Endodermal cell (in vitro differentiated cells): ENCODE measurements at regions not wholly inside any gene's neighbourhood (a gene's known extent, or its start where the extent isn't known, plus 50 kb on each side); places are given as distances from the start of the nearest gene placed in this dataset.

ENCODE experiments used
- DNase-seq: peaks from one replicate; pipeline ENCODE4 v3.0.0-alpha.2; 2017
- H3K27ac ChIP-seq: 2 replicates; pipeline ENCODE4 v1.5.1; 2013; ENCODE audit warnings: mild to moderate bottlenecking, low read depth, low read length, moderate library complexity
- H3K27me3 ChIP-seq: 2 replicates; pipeline ENCODE4 v1.6.1; 2013; ENCODE audit warnings: mild to moderate bottlenecking, low read length, moderate library complexity; ENCODE audit not compliant: insufficient read depth, control insufficient read depth, poor library complexity, severe bottlenecking
- H3K36me3 ChIP-seq: 2 replicates; pipeline ENCODE4 v1.7.0; 2013; ENCODE audit warnings: mild to moderate bottlenecking, low read length, moderate library complexity; ENCODE audit not compliant: control insufficient read depth, insufficient read depth
- H3K4me1 ChIP-seq: one replicate; pipeline ENCODE4 v1.7.0; 2013; ENCODE audit warnings: low read length; ENCODE audit not compliant: control insufficient read depth, insufficient read depth
- H3K4me3 ChIP-seq: 2 replicates; pipeline ENCODE4 v1.5.1; 2013; ENCODE audit warnings: mild to moderate bottlenecking, low read length, moderate library complexity
- H3K9ac ChIP-seq: 2 replicates; pipeline ENCODE4 v1.6.1; 2013; ENCODE audit warnings: mild to moderate bottlenecking, low read length, moderate library complexity; ENCODE audit not compliant: poor library complexity, severe bottlenecking; ENCODE audit errors: extremely low read depth
- H3K9me3 ChIP-seq: 2 replicates; pipeline ENCODE4 v1.6.1; 2013; ENCODE audit warnings: mild to moderate bottlenecking, low read length, moderate library complexity; ENCODE audit not compliant: control insufficient read depth
- H3K27ac Mint-ChIP-seq: 2 replicates; pipeline ENCODE4 v1.8.0; 2020; ENCODE audit warnings: mixed read lengths
- H3K27me3 Mint-ChIP-seq: 2 replicates; pipeline ENCODE4 v1.8.0; 2021; ENCODE audit warnings: mild to moderate bottlenecking, mixed read lengths; ENCODE audit not compliant: insufficient read depth
- H3K36me3 Mint-ChIP-seq: 2 replicates; pipeline ENCODE4 v1.8.0; 2020; ENCODE audit warnings: low read depth, mixed read lengths
- H3K4me1 Mint-ChIP-seq: 2 replicates; pipeline ENCODE4 v1.8.0; 2020; ENCODE audit warnings: mixed read lengths
- H3K4me3 Mint-ChIP-seq: 2 replicates; pipeline ENCODE4 v1.8.0; 2020; ENCODE audit warnings: mild to moderate bottlenecking, moderate library complexity, mixed read lengths
- H3K9me3 Mint-ChIP-seq: 2 replicates; pipeline ENCODE4 v1.8.0; 2020; ENCODE audit warnings: mild to moderate bottlenecking, mixed read lengths
- WGBS, 2 experiments: methylation state at CpG; one replicate each; pipeline versions ENCODE4 v1.1.5 to v1.1.7; 2013; ENCODE audit warnings: missing lambda C conversion rate in 2 of 2, mixed read lengths in 1 of 2; ENCODE audit not compliant: insufficient coverage in 1 of 2, insufficient read length in 1 of 2; 5-methylcytosine and 5-hydroxymethylcytosine counted together
- TF ChIP-seq, protein P1 (sequence below): fragments of 200-600 bp; sonication (generic); conservative IDR thresholded peaks from 2 replicates; pipeline ENCODE4 v1.5.0; 2021; ENCODE audit warnings: antibody characterized with exemption, mild to moderate bottlenecking

DNA sequence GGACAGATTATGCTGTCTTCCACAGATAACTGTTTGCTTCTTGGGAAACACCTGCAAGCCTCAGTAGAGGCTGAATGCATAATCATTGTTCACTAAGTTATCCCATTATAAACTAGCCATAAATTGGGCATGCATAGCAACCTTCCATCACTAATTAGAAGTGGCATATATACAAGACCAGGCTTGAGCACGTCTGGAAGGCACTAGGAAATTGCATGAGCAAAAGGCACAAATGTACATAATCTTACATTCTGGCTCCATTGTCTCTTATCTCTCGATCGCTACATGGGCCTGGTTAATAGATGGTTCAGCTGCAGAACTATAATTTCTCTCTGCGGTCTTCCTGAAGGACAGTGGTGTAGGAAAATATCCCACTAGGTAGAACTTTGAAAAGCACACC is 679.2 kb downstream of the RPL10L start:
- Histone ChIP-seq H3K4me1 (no peaks in the 10 kb centered on the region), H3K27me3 (no peaks in the 10 kb centered on the region), H3K4me3 (no peak overlapping the region), H3K9ac (no peak overlapping the region), H3K36me3 (no peaks in the 10 kb centered on the region), H3K27ac (no peak overlapping the region), H3K9me3 (no peaks in the 10 kb centered on the region)
- Mint-ChIP-seq H3K4me1 (no peaks in the 10 kb centered on the region), H3K27me3 (no peaks in the 10 kb centered on the region), H3K36me3 (no peaks in the 10 kb centered on the region), H3K4me3 (no peak overlapping the region), H3K27ac (no peak overlapping the region), H3K9me3 (no peaks in the 10 kb centered on the region)
- 89 to 100% methylated on average over 1 to 4 of the region's 4 CpGs for WGBS, 2 experiments
- TF ChIP-seq, protein P1, sequence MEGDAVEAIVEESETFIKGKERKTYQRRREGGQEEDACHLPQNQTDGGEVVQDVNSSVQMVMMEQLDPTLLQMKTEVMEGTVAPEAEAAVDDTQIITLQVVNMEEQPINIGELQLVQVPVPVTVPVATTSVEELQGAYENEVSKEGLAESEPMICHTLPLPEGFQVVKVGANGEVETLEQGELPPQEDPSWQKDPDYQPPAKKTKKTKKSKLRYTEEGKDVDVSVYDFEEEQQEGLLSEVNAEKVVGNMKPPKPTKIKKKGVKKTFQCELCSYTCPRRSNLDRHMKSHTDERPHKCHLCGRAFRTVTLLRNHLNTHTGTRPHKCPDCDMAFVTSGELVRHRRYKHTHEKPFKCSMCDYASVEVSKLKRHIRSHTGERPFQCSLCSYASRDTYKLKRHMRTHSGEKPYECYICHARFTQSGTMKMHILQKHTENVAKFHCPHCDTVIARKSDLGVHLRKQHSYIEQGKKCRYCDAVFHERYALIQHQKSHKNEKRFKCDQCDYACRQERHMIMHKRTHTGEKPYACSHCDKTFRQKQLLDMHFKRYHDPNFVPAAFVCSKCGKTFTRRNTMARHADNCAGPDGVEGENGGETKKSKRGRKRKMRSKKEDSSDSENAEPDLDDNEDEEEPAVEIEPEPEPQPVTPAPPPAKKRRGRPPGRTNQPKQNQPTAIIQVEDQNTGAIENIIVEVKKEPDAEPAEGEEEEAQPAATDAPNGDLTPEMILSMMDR: no peak
- no peak for DNase-seq

DNA sequence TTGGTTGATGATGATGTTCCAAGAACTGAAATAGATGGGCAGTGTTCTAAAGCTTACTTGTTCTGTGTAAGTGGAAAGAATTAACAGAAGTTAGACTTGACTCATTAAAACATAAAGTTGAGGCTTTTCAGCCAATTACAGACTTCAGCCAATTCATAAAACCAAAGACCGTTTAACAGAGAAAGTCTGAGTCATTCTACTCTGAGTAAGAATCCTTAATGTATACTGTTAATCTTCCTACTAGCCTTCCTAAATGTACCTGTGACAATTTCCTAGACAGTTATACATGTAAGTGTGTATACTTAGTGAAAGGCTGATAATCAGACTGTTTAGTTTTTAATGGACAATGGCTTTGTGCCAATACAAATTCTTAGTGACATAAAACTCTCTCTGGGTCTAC is 681.0 kb downstream of the RPL10L start:
- WGBS, 2 experiments: 91 to 100% methylated on average over 1 of the region's 1 CpG
- Histone ChIP-seq H3K27ac (no peak overlapping the region), H3K4me3 (no peak overlapping the region), H3K27me3 (no peaks in the 10 kb centered on the region), H3K9me3 (no peaks in the 10 kb centered on the region), H3K36me3 (no peaks in the 10 kb centered on the region), H3K9ac (no peak overlapping the region), H3K4me1 (no peaks in the 10 kb centered on the region)
- Mint-ChIP-seq H3K36me3 (no peaks in the 10 kb centered on the region), H3K4me1 (no peaks in the 10 kb centered on the region), H3K27me3 (no peaks in the 10 kb centered on the region), H3K4me3 (no peak overlapping the region), H3K27ac (no peak overlapping the region), H3K9me3 (no peaks in the 10 kb centered on the region)
- TF ChIP-seq, protein P1: no peak
- DNase-seq: no peak

DNA sequence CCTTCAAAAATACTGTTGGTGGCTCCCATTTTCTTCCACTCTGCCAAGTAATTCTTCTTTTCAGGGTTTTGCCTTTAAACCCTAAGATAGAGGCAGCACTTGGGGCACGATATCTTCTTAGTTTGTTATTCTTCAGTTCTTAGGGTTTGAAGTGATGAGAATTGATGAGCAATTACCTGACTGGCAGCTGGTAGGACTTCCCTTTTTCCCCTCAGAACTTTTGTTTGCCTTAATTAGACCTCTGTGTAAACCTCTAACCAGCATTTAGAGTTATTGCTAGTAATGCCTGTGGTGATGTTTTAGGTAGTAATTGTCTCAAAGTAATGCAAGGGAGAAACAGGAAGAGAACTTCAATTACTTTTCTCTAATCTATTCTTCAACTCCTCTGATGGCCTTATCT is 683.5 kb downstream of the RPL10L start:
- Histone ChIP-seq H3K36me3 (no peaks in the 10 kb centered on the region), H3K27ac (no peak overlapping the region), H3K27me3 (no peaks in the 10 kb centered on the region), H3K9ac (no peak overlapping the region), H3K4me1 (no peaks in the 10 kb centered on the region), H3K9me3 (no peaks in the 10 kb centered on the region), H3K4me3 (no peak overlapping the region)
- 87 to 100% methylated on average over 1 of the region's 1 CpG for WGBS, 2 experiments
- Mint-ChIP-seq H3K4me1 (no peaks in the 10 kb centered on the region), H3K27me3 (no peaks in the 10 kb centered on the region), H3K4me3 (no peak overlapping the region), H3K36me3 (no peaks in the 10 kb centered on the region), H3K9me3 (no peaks in the 10 kb centered on the region), H3K27ac (no peak overlapping the region)
- no peak for DNase-seq
- TF ChIP-seq, protein P1: no peak
